H1 (cell line): ENCODE measurements at regions not wholly inside any gene's neighbourhood (a gene's known extent, or its start where the extent isn't known, plus 50 kb on each side); places are given as distances from the start of the nearest gene placed in this dataset.

ENCODE experiments used
- CTCF ChIA-PET: fragments of 300-600 bp; sonication (Branson Sonifier 250); formaldehyde crosslinking; loops from one replicate; lab custom pipeline; 2021; ENCODE audit not compliant: partially characterized antibody; lab: Charles Lee
- POLR2A ChIA-PET: fragments of 300-600 bp; sonication (Branson Sonifier 250); formaldehyde crosslinking; loops from one replicate; lab custom pipeline; 2021; ENCODE audit warnings: inconsistent platforms; ENCODE audit not compliant: partially characterized antibody; lab: Charles Lee
- DNase-seq, 2 experiments: peaks; one replicate each; pipeline versions ENCODE4 v3.0.0 to v3.0.0-alpha.2; 2010 to 2022; ENCODE audit warnings: low spot score in 2 of 2, low read depth in 1 of 2, mixed read lengths in 1 of 2
- FAIRE-seq: peaks from 2 replicates; lab custom pipeline; 2011; peaks lifted over from hg19 to GRCh38; lab: Jason Lieb, UNC
- H2AFZ ChIP-seq: 2 replicates; pipeline ENCODE4 v1.8.1; 2012; ENCODE audit warnings: low read length, inconsistent platforms
- H2AK5ac ChIP-seq: 2 replicates; pipeline ENCODE4 v1.6.1; 2013; ENCODE audit warnings: low read depth, low read length
- H2BK120ac ChIP-seq: replicated peaks from 2 replicates; pipeline ENCODE3; 2013; ENCODE audit warnings: low read depth, low read length, inconsistent platforms
- H2BK12ac ChIP-seq: 2 replicates; pipeline ENCODE4 v1.6.1; 2013; ENCODE audit warnings: low read depth, low read length
- H2BK15ac ChIP-seq: 2 replicates; pipeline ENCODE4 v1.6.1; 2013; ENCODE audit warnings: low read length
- H2BK20ac ChIP-seq: 2 replicates; pipeline ENCODE4 v1.6.1; 2013; ENCODE audit warnings: low read length
- H2BK5ac ChIP-seq: 2 replicates; pipeline ENCODE4 v1.6.1; 2013; ENCODE audit warnings: low read depth, low read length
- H3K14ac ChIP-seq: 2 replicates; pipeline ENCODE4 v1.6.1; 2013; ENCODE audit warnings: inconsistent platforms; ENCODE audit not compliant: insufficient read length
- H3K18ac ChIP-seq: 2 replicates; pipeline ENCODE4 v1.6.1; 2013; ENCODE audit warnings: low read length; ENCODE audit errors: extremely low read depth
- H3K23ac ChIP-seq: 2 replicates; pipeline ENCODE4 v1.6.1; 2013; ENCODE audit warnings: inconsistent platforms; ENCODE audit not compliant: insufficient read length
- H3K23me2 ChIP-seq: 2 replicates; pipeline ENCODE4 v1.6.1; 2013; ENCODE audit warnings: low read depth, low read length
- H3K27ac ChIP-seq: 2 replicates; pipeline ENCODE4 v1.6.1; 2011; ENCODE audit warnings: low read depth, low read length, inconsistent platforms
- H3K27me3 ChIP-seq, 4 experiments: replicated peaks in 1 of 4; 1 replicate in 1 of 4; 2 replicates in 3 of 4; pipeline versions ENCODE4 v1.6.1 to v1.8.1; 2011 to 2013; ENCODE audit warnings: low read length in 3 of 4, mild to moderate bottlenecking in 3 of 4, inconsistent platforms in 2 of 4, mixed read lengths in 2 of 4, moderate library complexity in 1 of 4; ENCODE audit not compliant: control insufficient read depth in 3 of 4, insufficient read depth in 3 of 4; ENCODE audit errors: extremely low read depth in 1 of 4
- H3K36me3 ChIP-seq, 4 experiments: 2 replicates each; pipeline versions ENCODE4 v1.6.1 to v1.8.1; 2011 to 2013; ENCODE audit warnings: mild to moderate bottlenecking in 4 of 4, low read length in 3 of 4, moderate library complexity in 2 of 4, control low read depth in 1 of 4, inconsistent platforms in 1 of 4; ENCODE audit not compliant: insufficient read depth in 4 of 4, control insufficient read depth in 2 of 4
- H3K4ac ChIP-seq: replicated peaks from 2 replicates; pipeline ENCODE3; 2013; ENCODE audit warnings: low read length, low read depth, mixed read lengths, inconsistent platforms; ENCODE audit not compliant: insufficient read length
- H3K4me1 ChIP-seq, 4 experiments: replicated peaks in 1 of 4; 1 replicate in 1 of 4; 2 replicates in 3 of 4; pipeline versions ENCODE4 v1.6.1 to v1.8.1; 2011 to 2013; ENCODE audit warnings: low read length in 3 of 4, inconsistent platforms in 2 of 4, mixed read lengths in 1 of 4; ENCODE audit not compliant: insufficient read depth in 4 of 4, control insufficient read depth in 3 of 4
- H3K4me2 ChIP-seq, 2 experiments: 2 replicates each; pipeline versions ENCODE4 v1.6.1 to v1.8.1; 2011 to 2013; ENCODE audit warnings: low read depth in 2 of 2, low read length in 2 of 2, control low read depth in 1 of 2, inconsistent platforms in 1 of 2, mild to moderate bottlenecking in 1 of 2; ENCODE audit not compliant: insufficient read depth in 1 of 2
- H3K4me3 ChIP-seq, 4 experiments: fragments of 200-600, 300-600 bp in 1 of 4; sonication (generic), shearing (Covaris generic), sonication (Bioruptor Twin) in 1 of 4; 2 replicates each; pipeline versions ENCODE4 v1.5.1 to v1.8.1; 2011 to 2016; ENCODE audit warnings: low read length in 4 of 4, low read depth in 3 of 4, control low read depth in 2 of 4, inconsistent platforms in 2 of 4, mild to moderate bottlenecking in 2 of 4, mixed read lengths in 1 of 4, moderate library complexity in 1 of 4; ENCODE audit not compliant: insufficient read depth in 2 of 4; ENCODE audit errors: extremely low read depth in 1 of 4
- H3K56ac ChIP-seq: replicated peaks from 2 replicates; pipeline ENCODE3; 2013; ENCODE audit warnings: low read depth, mild to moderate bottlenecking, mixed read lengths, low read length, inconsistent platforms; ENCODE audit not compliant: insufficient read length
- H3K79me1 ChIP-seq: 2 replicates; pipeline ENCODE4 v1.6.1; 2013; ENCODE audit warnings: low read depth, low read length, control low read depth
- H3K79me2 ChIP-seq, 2 experiments: 2 replicates each; pipeline versions ENCODE4 v1.6.1 to v1.8.1; 2012 to 2013; ENCODE audit warnings: low read length in 2 of 2, mild to moderate bottlenecking in 2 of 2, inconsistent platforms in 1 of 2; ENCODE audit not compliant: insufficient read depth in 2 of 2, control insufficient read depth in 1 of 2
- H3K9ac ChIP-seq, 4 experiments: replicated peaks in 1 of 4; 1 replicate in 1 of 4; 2 replicates in 3 of 4; pipeline versions ENCODE4 v1.6.1 to v1.8.1; 2011 to 2013; ENCODE audit warnings: low read depth in 3 of 4, low read length in 3 of 4, control low read depth in 2 of 4, mild to moderate bottlenecking in 2 of 4, moderate library complexity in 2 of 4, inconsistent platforms in 1 of 4; ENCODE audit errors: extremely low read depth in 1 of 4
- H3K9me3 ChIP-seq, 2 experiments: 2 replicates each; pipeline versions ENCODE4 v1.6.1 to v1.8.1; 2012 to 2013; ENCODE audit warnings: mild to moderate bottlenecking in 2 of 2, moderate library complexity in 2 of 2, control low read depth in 1 of 2, inconsistent platforms in 1 of 2, low read depth in 1 of 2, low read length in 1 of 2, mixed read lengths in 1 of 2; ENCODE audit not compliant: insufficient read depth in 2 of 2
- H4K20me1 ChIP-seq, 2 experiments: replicated peaks in 1 of 2; 2 replicates each; pipeline versions ENCODE3 to v1.8.1; 2011 to 2013; ENCODE audit warnings: inconsistent platforms in 2 of 2, low read length in 2 of 2, mild to moderate bottlenecking in 1 of 2; ENCODE audit not compliant: insufficient read depth in 2 of 2, control insufficient read depth in 1 of 2
- H4K5ac ChIP-seq: 2 replicates; pipeline ENCODE4 v1.6.1; 2013; ENCODE audit warnings: low read length, low read depth, mixed read lengths, inconsistent platforms; ENCODE audit not compliant: insufficient read length
- H4K8ac ChIP-seq: 2 replicates; pipeline ENCODE4 v1.8.0; 2013; ENCODE audit warnings: mild to moderate bottlenecking, moderate library complexity, low read length, inconsistent platforms; ENCODE audit not compliant: insufficient read depth; ENCODE audit errors: extremely low read depth
- H4K91ac ChIP-seq: replicated peaks from 2 replicates; pipeline ENCODE3; 2013; ENCODE audit warnings: low read length, mixed read lengths, inconsistent platforms; ENCODE audit not compliant: insufficient read length
- CHD1 ChIP-seq: IDR thresholded peaks from 2 replicates; pipeline ENCODE4 v1.6.1; 2012; ENCODE audit warnings: low read depth, low read length, improper control_type of control experiment
- CTBP2 ChIP-seq: IDR thresholded peaks from 2 replicates; pipeline ENCODE4 v1.7.0; 2011; ENCODE audit warnings: borderline replicate concordance, mild to moderate bottlenecking, moderate library complexity, mixed read lengths, low read length; ENCODE audit not compliant: insufficient read depth, insufficient read length
- RBBP5 ChIP-seq: IDR thresholded peaks from 2 replicates; pipeline ENCODE4 v1.7.1; 2012; ENCODE audit warnings: low read depth, mild to moderate bottlenecking, inconsistent platforms, low read length, moderate library complexity, borderline replicate concordance
- RFX5 ChIP-seq: IDR thresholded peaks from 2 replicates; pipeline ENCODE4 v1.6.1; 2011; ENCODE audit warnings: low read depth, low read length, improper control_type of control experiment, borderline replicate concordance
- SAP30 ChIP-seq: fragments of 300-600 bp; sonication (generic); IDR thresholded peaks from 2 replicates; pipeline ENCODE4 v1.7.1; 2012; ENCODE audit warnings: low read length, moderate library complexity, mild to moderate bottlenecking, inconsistent platforms; ENCODE audit not compliant: insufficient read depth, insufficient replicate concordance
- SP1 ChIP-seq: IDR thresholded peaks from 2 replicates; pipeline ENCODE4 v1.6.1; 2011; ENCODE audit warnings: low read depth, low read length
- TAF1 ChIP-seq: IDR thresholded peaks from 2 replicates; pipeline ENCODE4 v1.6.1; 2011; ENCODE audit warnings: mild to moderate bottlenecking, low read depth, low read length
- WGBS, 2 experiments: shearing (Covaris generic) in 1 of 2; methylation state at CpG; one replicate each; pipeline versions ENCODE4 v1.1.6 to v1.1.7; 2013 to 2015; ENCODE audit warnings: low lambda C conversion rate in 2 of 2, mixed read lengths in 2 of 2, inconsistent platforms in 1 of 2, low coverage in 1 of 2, missing lambda C conversion rate in 1 of 2; ENCODE audit not compliant: insufficient replicate concordance in 2 of 2, insufficient coverage in 1 of 2, insufficient read length in 1 of 2; ENCODE audit errors: extremely low coverage in 1 of 2, missing lambda C conversion rate in 1 of 2; 5-methylcytosine and 5-hydroxymethylcytosine counted together
- TF ChIP-seq, protein P1 (sequence below): IDR thresholded peaks from 2 replicates; pipeline ENCODE4 v1.6.1; 2012; ENCODE audit warnings: inconsistent platforms
- TF ChIP-seq, protein P2 (sequence below), 3 experiments: IDR thresholded peaks; 1 replicate in 2 of 3; 2 replicates in 1 of 3; pipeline versions ENCODE4 v1.5.1 to v1.6.1; 2011; ENCODE audit warnings: low read length in 3 of 3, mild to moderate bottlenecking in 3 of 3, inconsistent platforms in 2 of 3, low read depth in 1 of 3, moderate library complexity in 1 of 3; ENCODE audit not compliant: insufficient read depth in 1 of 3; ENCODE audit errors: control extremely low read depth in 1 of 3
- TF ChIP-seq, protein P3 (sequence below): IDR thresholded peaks from 2 replicates; pipeline ENCODE4 v1.6.1; 2012; ENCODE audit warnings: inconsistent platforms

GRCh38 chr2:190119257-190119656, 56.7 kb upstream of the MSTN start:
- Histone ChIP-seq H3K27ac (no peak overlapping the region), H3K14ac (no peak overlapping the region), H2AFZ (peak overlapping the region; percentile 72; the same call in 1 of the 2 replicates), H3K56ac (no peak overlapping the region), H3K4me1 (peaks cover 2 to 9% (median 4%) of the 10 kb centered on the region in 4 experiments; a peak in 5 of 7 replicates), H3K4me2 (peak overlapping the region; percentile 74 to 78), H4K8ac (no peak overlapping the region), H3K23me2 (0 out of 2 replicates have a peak, but pooled peaks cover 2% of the 10 kb centered on the region), H3K9me3 (no peaks in the 10 kb centered on the region), H3K23ac (no peak overlapping the region), H2BK15ac (no peak overlapping the region), H2BK120ac (no peak overlapping the region), H4K5ac (no peak overlapping the region), H3K9ac (peak overlapping the region in 1 of 4 experiments; percentile 56; a peak in 1 of 7 replicates), H2AK5ac (no peak overlapping the region), H3K27me3 (no peaks in the 10 kb centered on the region), H2BK20ac (no peak overlapping the region), H3K4ac (no peak overlapping the region), H3K18ac (peak overlapping the region; percentile 71), H4K91ac (no peak overlapping the region), H2BK12ac (no peak overlapping the region), H3K79me1 (no peaks in the 10 kb centered on the region), H4K20me1 (no peaks in the 10 kb centered on the region), H3K79me2 (no peaks in the 10 kb centered on the region), H3K36me3 (no peaks in the 10 kb centered on the region), H3K4me3 (peak overlapping the region; percentile 42 to 58 (median 47); a peak in 6 of 8 replicates), H2BK5ac (peak overlapping the region; percentile 54; the same call in 1 of the 2 replicates)
- DNase-seq (peak; percentile 29 to 72), FAIRE-seq (peak; percentile 32)
- ChIA-PET POLR2A (no interaction called here), CTCF (interaction anchor here (0.9 to 1.4 kb wide), 6 partner anchors 9 to 320 kb away, joined by 3 to 6 read pairs (median 4); partner anchors contain the start of gene HIBCH)
- 17% methylated on average over 14 of the region's 14 CpGs; no CpG with 5 or more reads in 1 of the 2 experiments for WGBS, 2 experiments
- TF ChIP-seq TAF1 (0 out of 2 replicates have a peak, but pooled peaks have one; percentile 26), CTBP2 (no peak), CHD1 (no peak), SP1 (no peak; the same call in 1 of the 2 replicates), RFX5 (no peak), RBBP5 (no peak), SAP30 (no peak)
- TF ChIP-seq, protein P1, sequence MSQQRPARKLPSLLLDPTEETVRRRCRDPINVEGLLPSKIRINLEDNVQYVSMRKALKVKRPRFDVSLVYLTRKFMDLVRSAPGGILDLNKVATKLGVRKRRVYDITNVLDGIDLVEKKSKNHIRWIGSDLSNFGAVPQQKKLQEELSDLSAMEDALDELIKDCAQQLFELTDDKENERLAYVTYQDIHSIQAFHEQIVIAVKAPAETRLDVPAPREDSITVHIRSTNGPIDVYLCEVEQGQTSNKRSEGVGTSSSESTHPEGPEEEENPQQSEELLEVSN, result peak; percentile 19; the same call in 1 of the 2 replicates
- TF ChIP-seq, protein P2, sequence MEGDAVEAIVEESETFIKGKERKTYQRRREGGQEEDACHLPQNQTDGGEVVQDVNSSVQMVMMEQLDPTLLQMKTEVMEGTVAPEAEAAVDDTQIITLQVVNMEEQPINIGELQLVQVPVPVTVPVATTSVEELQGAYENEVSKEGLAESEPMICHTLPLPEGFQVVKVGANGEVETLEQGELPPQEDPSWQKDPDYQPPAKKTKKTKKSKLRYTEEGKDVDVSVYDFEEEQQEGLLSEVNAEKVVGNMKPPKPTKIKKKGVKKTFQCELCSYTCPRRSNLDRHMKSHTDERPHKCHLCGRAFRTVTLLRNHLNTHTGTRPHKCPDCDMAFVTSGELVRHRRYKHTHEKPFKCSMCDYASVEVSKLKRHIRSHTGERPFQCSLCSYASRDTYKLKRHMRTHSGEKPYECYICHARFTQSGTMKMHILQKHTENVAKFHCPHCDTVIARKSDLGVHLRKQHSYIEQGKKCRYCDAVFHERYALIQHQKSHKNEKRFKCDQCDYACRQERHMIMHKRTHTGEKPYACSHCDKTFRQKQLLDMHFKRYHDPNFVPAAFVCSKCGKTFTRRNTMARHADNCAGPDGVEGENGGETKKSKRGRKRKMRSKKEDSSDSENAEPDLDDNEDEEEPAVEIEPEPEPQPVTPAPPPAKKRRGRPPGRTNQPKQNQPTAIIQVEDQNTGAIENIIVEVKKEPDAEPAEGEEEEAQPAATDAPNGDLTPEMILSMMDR (IDR thresholded peaks at IDR 0.05; ENCODE audit: control extremely low read depth in 1 of 3, insufficient read depth in 1 of 3, low read depth in 1 of 3, low read length in 3 of 3), result no peak
- TF ChIP-seq, protein P3, sequence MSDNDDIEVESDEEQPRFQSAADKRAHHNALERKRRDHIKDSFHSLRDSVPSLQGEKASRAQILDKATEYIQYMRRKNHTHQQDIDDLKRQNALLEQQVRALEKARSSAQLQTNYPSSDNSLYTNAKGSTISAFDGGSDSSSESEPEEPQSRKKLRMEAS, result peak; percentile 63
